Neural cell (in vitro differentiated cells): ENCODE measurements at regions not wholly inside any gene's neighbourhood (a gene's known extent, or its start where the extent isn't known, plus 50 kb on each side); places are given as distances from the start of the nearest gene placed in this dataset.
"Not testable (repeated sequence)": the region's sequence is repeated elsewhere in the genome, so short reads cannot be mapped to it uniquely, and the experiment has no call there.

Source experiments
- H2AFZ ChIP-seq: fragments of 200-600, 300-800 bp; sonication (generic), shearing (Covaris generic); 2 replicates; pipeline ENCODE4 v1.6.0; 2014; ENCODE audit warnings: low read depth, mild to moderate bottlenecking, antibody characterized with exemption, low read length, moderate library complexity
- H3F3A ChIP-seq: fragments of 200-600 bp; shearing (Covaris generic); 2 replicates; pipeline ENCODE4 v1.6.1; 2016; ENCODE audit warnings: mild to moderate bottlenecking, moderate library complexity, mixed read lengths, antibody characterized with exemption, low read length; ENCODE audit not compliant: insufficient read depth, poor library complexity, severe bottlenecking
- H3K27ac ChIP-seq: fragments of 200-600, 300-800 bp; sonication (generic), shearing (Covaris generic); 2 replicates; pipeline ENCODE4 v1.5.1; 2014; ENCODE audit warnings: mild to moderate bottlenecking, low read length, moderate library complexity
- H3K27me3 ChIP-seq: fragments of 300-800, 200-600 bp; sonication (generic), shearing (Covaris generic); 2 replicates; pipeline ENCODE4 v1.6.0; 2014; ENCODE audit warnings: mild to moderate bottlenecking, low read depth, low read length, moderate library complexity; ENCODE audit not compliant: insufficient read depth
- H3K36me3 ChIP-seq: fragments of 300-800, 200-600 bp; sonication (generic), shearing (Covaris generic); 2 replicates; pipeline ENCODE4 v1.5.1; 2014; ENCODE audit warnings: mild to moderate bottlenecking, antibody characterized with exemption, low read length, moderate library complexity; ENCODE audit not compliant: insufficient read depth
- H3K4me2 ChIP-seq: fragments of 300-800, 200-600 bp; sonication (generic), shearing (Covaris generic); 2 replicates; pipeline ENCODE4 v1.6.0; 2014; ENCODE audit warnings: mild to moderate bottlenecking, low read length
- H3K4me3 ChIP-seq: fragments of 300-800, 200-600 bp; sonication (generic), shearing (Covaris generic); 2 replicates; pipeline ENCODE4 v1.5.1; 2014; ENCODE audit warnings: mild to moderate bottlenecking, low read length, moderate library complexity
- H3K79me2 ChIP-seq: fragments of 200-600 bp; shearing (Covaris generic); replicated peaks from 2 replicates; pipeline ENCODE4 v1.6.0; 2014; ENCODE audit warnings: mild to moderate bottlenecking, low read length, moderate library complexity; ENCODE audit not compliant: insufficient read depth
- H3K9ac ChIP-seq: fragments of 300-800, 200-600 bp; sonication (generic), shearing (Covaris generic); 2 replicates; pipeline ENCODE4 v1.6.1; 2016; ENCODE audit warnings: mild to moderate bottlenecking, low read length, mixed read lengths
- H3K9me2 ChIP-seq: fragments of 200-600 bp; shearing (Covaris generic); 2 replicates; pipeline ENCODE4 v1.6.1; 2016; ENCODE audit warnings: mild to moderate bottlenecking, low read length, mixed read lengths; ENCODE audit not compliant: insufficient read depth
- H3K9me3 ChIP-seq: fragments of 200-600, 300-800 bp; sonication (generic), shearing (Covaris generic); 2 replicates; pipeline ENCODE4 v1.6.1; 2016; ENCODE audit warnings: mild to moderate bottlenecking, mixed run types, low read length, moderate library complexity, mixed read lengths
- H4K20me1 ChIP-seq: fragments of 200-600 bp; shearing (Covaris generic); 2 replicates; pipeline ENCODE4 v1.6.1; 2016; ENCODE audit warnings: mild to moderate bottlenecking, mixed run types; ENCODE audit not compliant: insufficient read depth
- CTCF ChIP-seq: fragments of 450-650 bp; IDR thresholded peaks from 2 replicates; pipeline ENCODE4 v1.5.1; 2014; ENCODE audit warnings: antibody characterized with exemption, mild to moderate bottlenecking, moderate library complexity; ENCODE audit not compliant: poor library complexity, severe bottlenecking
- EP300 ChIP-seq: fragments of 450-650 bp; conservative IDR thresholded peaks from 2 replicates; pipeline ENCODE4 v1.6.1; 2014; ENCODE audit warnings: antibody characterized with exemption, mild to moderate bottlenecking, moderate library complexity; ENCODE audit not compliant: poor library complexity, severe bottlenecking
- POLR2AphosphoS5 ChIP-seq: IDR thresholded peaks from 2 replicates; pipeline ENCODE4 v1.6.1; 2012
- REST ChIP-seq: IDR thresholded peaks from 2 replicates; pipeline ENCODE4 v1.6.1; 2012; ENCODE audit warnings: borderline replicate concordance
- SMC3 ChIP-seq: fragments of 450-650 bp; conservative IDR thresholded peaks from 2 replicates; pipeline ENCODE4 v1.6.1; 2014; ENCODE audit warnings: antibody characterized with exemption, mild to moderate bottlenecking, moderate library complexity; ENCODE audit not compliant: poor library complexity
- TAF1 ChIP-seq: IDR thresholded peaks from 2 replicates; pipeline ENCODE4 v1.6.1; 2012; ENCODE audit warnings: low read depth

- Histone ChIP-seq H3K9ac (no peak overlapping the region), H3K79me2 (no peaks in the 10 kb centered on the region), H3F3A (no peaks in the 10 kb centered on the region), H2AFZ (no peak overlapping the region), H3K27me3 (no peaks in the 10 kb centered on the region), H3K9me3 (no peaks in the 10 kb centered on the region), H3K4me2 (no peak overlapping the region), H3K4me3 (no peak overlapping the region), H3K9me2 (no peaks in the 10 kb centered on the region), H3K27ac (no peak overlapping the region), H4K20me1 (no peaks in the 10 kb centered on the region), H3K36me3 (no peaks in the 10 kb centered on the region)
- TF ChIP-seq SMC3 = no peak
- no peak for TF ChIP-seq TAF1
- no peak for TF ChIP-seq POLR2AphosphoS5
- TF ChIP-seq EP300 = no peak
- TF ChIP-seq REST = no peak
Observed at GRCh38 chr6:134805168-134805567, 144.7 kb downstream of the ALDH8A1 start.

GRCh38 chr6:134804311-134804710 is 145.6 kb downstream of the ALDH8A1 start:
- not testable (repeated sequence) for H3K9me3 ChIP-seq, H3F3A ChIP-seq, H3K79me2 ChIP-seq, H3K36me3 ChIP-seq, H3K9ac ChIP-seq, H3K27ac ChIP-seq, H3K9me2 ChIP-seq, H3K4me3 ChIP-seq, H3K27me3 ChIP-seq, H3K4me2 ChIP-seq, H2AFZ ChIP-seq, H4K20me1 ChIP-seq

GRCh38 chr6:134802426-134803058 is 147.4 kb downstream of the ALDH8A1 start:
- Histone ChIP-seq H3F3A (no peaks in the 10 kb centered on the region), H3K36me3 (no peaks in the 10 kb centered on the region), H3K4me2 (no peak overlapping the region), H3K4me3 (no peak overlapping the region), H3K79me2 (no peaks in the 10 kb centered on the region), H3K9me2 (no peaks in the 10 kb centered on the region), H2AFZ (no peak overlapping the region), H3K9me3 (no peaks in the 10 kb centered on the region), H3K27ac (no peak overlapping the region), H4K20me1 (no peaks in the 10 kb centered on the region), H3K27me3 (no peaks in the 10 kb centered on the region), H3K9ac (no peak overlapping the region)
- TF ChIP-seq CTCF = no peak
- no peak for TF ChIP-seq SMC3
- TF ChIP-seq EP300 = no peak
